ENCODE measurements at regions not wholly inside any gene's neighbourhood (a gene's known extent, or its start where the extent isn't known, plus 50 kb on each side); places are given as distances from the start of the nearest gene placed in this dataset.

GRCh38 chr20:48146877-48147276 is 361.6 kb upstream of the SULF2 start:
- DNase-seq (ENCODE audit: low spot score) = no peak
- no peak for TF ChIP-seq CTCF (IDR thresholded peaks at IDR 0.05)
- H3K27ac ChIP-seq = no peak overlapping the region
- no peak overlapping the region for H3K4me3 ChIP-seq

GRCh38 chr20:48146308-48146707 is 361.0 kb upstream of the SULF2 start:
- no peak for TF ChIP-seq CTCF (IDR thresholded peaks at IDR 0.05)
- no peak overlapping the region for H3K27ac ChIP-seq
- H3K4me3 ChIP-seq = no peak overlapping the region
- no peak for DNase-seq (ENCODE audit: low spot score)

- Histone ChIP-seq H3K4me3 (no peak overlapping the region), H3K27ac (no peak overlapping the region)
- no peak for DNase-seq (ENCODE audit: low spot score)
- no peak for TF ChIP-seq CTCF (IDR thresholded peaks at IDR 0.05)
Measured at GRCh38 chr20:48143435-48144081, 358.3 kb upstream of the SULF2 start.

GRCh38 chr20:48142516-48142773 is 357.2 kb upstream of the SULF2 start:
- Histone ChIP-seq H3K4me3 (no peak overlapping the region), H3K27ac (no peak overlapping the region)
- TF ChIP-seq CTCF (IDR thresholded peaks at IDR 0.05) = no peak
- DNase-seq (ENCODE audit: low spot score) = no peak

GRCh38 chr20:48141660-48142515 is 356.6 kb upstream of the SULF2 start:
- no peak for TF ChIP-seq CTCF (IDR thresholded peaks at IDR 0.05)

GRCh38 chr20:48139262-48140041 is 354.2 kb upstream of the SULF2 start:
- Histone ChIP-seq H3K4me3 (no peak overlapping the region), H3K27ac (no peak overlapping the region)
- no peak for DNase-seq (ENCODE audit: low spot score)
- no peak for TF ChIP-seq CTCF (IDR thresholded peaks at IDR 0.05)

More at GRCh38 chr20:48141660-48142515, 356.6 kb upstream of the SULF2 start:
- Histone ChIP-seq H3K4me3 (no peak overlapping the region), H3K27ac (no peak overlapping the region)
- no peak for DNase-seq (ENCODE audit: low spot score)
